PC-3 (cell line): ENCODE measurements at regions not wholly inside any gene's neighbourhood (a gene's known extent, or its start where the extent isn't known, plus 50 kb on each side); places are given as distances from the start of the nearest gene placed in this dataset.

Experiments
- CTCF ChIP-seq: fragments of 300-600 bp; sonication (generic); conservative IDR thresholded peaks from 2 replicates; pipeline ENCODE4 v1.5.1; 2017; ENCODE audit warnings: antibody characterized with exemption, low read depth, mild to moderate bottlenecking, low read length
- EZH2 ChIP-seq: fragments of 300-600 bp; sonication (generic); IDR thresholded peaks from one replicate; pipeline ENCODE4 v1.6.1; 2017; ENCODE audit warnings: antibody characterized with exemption, mild to moderate bottlenecking, low read length; ENCODE audit not compliant: unreplicated experiment
- EZH2phosphoT487 ChIP-seq: fragments of 300-600 bp; sonication (generic); IDR thresholded peaks from 2 replicates; pipeline ENCODE4 v1.6.1; 2018; ENCODE audit warnings: mild to moderate bottlenecking, antibody characterized with exemption, low read length, borderline replicate concordance

- TF ChIP-seq CTCF, result no peak
- TF ChIP-seq EZH2, result no peak
- TF ChIP-seq EZH2phosphoT487, result no peak
These were observed 187.7 kb upstream of the TAS2R1 start for GRCh38 chr5:9817819-9818218.
